CD14-positive monocyte (primary cell): ENCODE measurements at regions not wholly inside any gene's neighbourhood (a gene's known extent, or its start where the extent isn't known, plus 50 kb on each side); places are given as distances from the start of the nearest gene placed in this dataset.
"Not testable (repeated sequence)": the region's sequence is repeated elsewhere in the genome, so short reads cannot be mapped to it uniquely, and the experiment has no call there.

ENCODE experiments used
- DNase-seq, 3 donors: peaks; one replicate each; pipeline ENCODE4 v3.0.0-alpha.2; 2011 to 2022
- H2AFZ ChIP-seq: 2 replicates; pipeline ENCODE4 v1.6.0; 2012; ENCODE audit warnings: mild to moderate bottlenecking, low read depth, low read length, inconsistent platforms; ENCODE audit not compliant: insufficient read depth, poor library complexity, severe bottlenecking
- H3K27ac ChIP-seq, 2 donors: 1 replicate in 1 of 2; 2 replicates in 1 of 2; pipeline ENCODE4 v1.5.1; 2012 to 2013; ENCODE audit warnings: low read length in 2 of 2, control low read depth in 1 of 2, inconsistent platforms in 1 of 2, low read depth in 1 of 2, mild to moderate bottlenecking in 1 of 2
- H3K27me3 ChIP-seq, 2 donors: one replicate each; pipeline versions ENCODE4 v1.6.0 to v1.6.1; 2011 to 2013; ENCODE audit warnings: low read length in 2 of 2; ENCODE audit not compliant: control insufficient read depth in 2 of 2, insufficient read depth in 2 of 2
- H3K36me3 ChIP-seq, 2 donors: replicated peaks in 1 of 2; 1 replicate in 1 of 2; 2 replicates in 1 of 2; pipeline versions ENCODE4 v1.5.1 to v1.6.1; 2012 to 2013; ENCODE audit warnings: low read length in 2 of 2, control low read depth in 1 of 2, inconsistent platforms in 1 of 2, mild to moderate bottlenecking in 1 of 2; ENCODE audit not compliant: insufficient read depth in 2 of 2, control insufficient read depth in 1 of 2
- H3K4me1 ChIP-seq, 2 donors: 1 replicate in 1 of 2; 2 replicates in 1 of 2; pipeline versions ENCODE4 v1.5.1 to v1.6.1; 2012 to 2013; ENCODE audit warnings: low read length in 2 of 2, control low read depth in 1 of 2, inconsistent platforms in 1 of 2, mild to moderate bottlenecking in 1 of 2, moderate library complexity in 1 of 2; ENCODE audit not compliant: insufficient read depth in 2 of 2, control insufficient read depth in 1 of 2
- H3K4me2 ChIP-seq: replicated peaks from 2 replicates; pipeline ENCODE3; 2012; ENCODE audit warnings: low read length, moderate library complexity, mild to moderate bottlenecking; ENCODE audit not compliant: poor library complexity, severe bottlenecking; ENCODE audit errors: extremely low read depth
- H3K4me3 ChIP-seq, 3 experiments: fragments of 200-600 bp in 1 of 3; sonication (generic) in 1 of 3; replicated peaks in 1 of 3; 1 replicate in 2 of 3; 2 replicates in 1 of 3; pipeline ENCODE4 v1.5.1; 2011 to 2013; ENCODE audit warnings: low read length in 3 of 3, mild to moderate bottlenecking in 3 of 3, control low read depth in 2 of 3, low read depth in 2 of 3, inconsistent platforms in 1 of 3, moderate library complexity in 1 of 3
- H3K79me2 ChIP-seq: 2 replicates; pipeline ENCODE4 v1.6.0; 2012; ENCODE audit warnings: mild to moderate bottlenecking, control low read depth, inconsistent platforms, low read length, moderate library complexity; ENCODE audit not compliant: insufficient read depth
- H3K9ac ChIP-seq: 2 replicates; pipeline ENCODE4 v1.6.0; 2017; ENCODE audit warnings: low read length, mild to moderate bottlenecking; ENCODE audit not compliant: insufficient read depth, poor library complexity, severe bottlenecking
- H3K9me3 ChIP-seq, 2 donors: replicated peaks in 1 of 2; 1 replicate in 1 of 2; 2 replicates in 1 of 2; pipeline versions ENCODE4 v1.5.1 to v1.6.1; 2012 to 2013; ENCODE audit warnings: low read length in 2 of 2, control low read depth in 1 of 2; ENCODE audit not compliant: control insufficient read depth in 1 of 2, insufficient read depth in 1 of 2
- H4K20me1 ChIP-seq: 2 replicates; pipeline ENCODE4 v1.6.0; 2012; ENCODE audit warnings: mild to moderate bottlenecking, low read length, control low read depth, moderate library complexity; ENCODE audit not compliant: insufficient read depth
- H3K27ac Mint-ChIP-seq, 7 donors: one replicate each; pipeline ENCODE4 v1.8.0; 2020; ENCODE audit warnings: mild to moderate bottlenecking in 7 of 7, mixed read lengths in 7 of 7, moderate library complexity in 6 of 7, inconsistent platforms in 2 of 7
- H3K27me3 Mint-ChIP-seq, 3 donors: one replicate each; pipeline ENCODE4 v1.8.0; 2021 to 2022; ENCODE audit warnings: low read depth in 3 of 3, mild to moderate bottlenecking in 3 of 3, mixed read lengths in 3 of 3, moderate library complexity in 3 of 3, inconsistent platforms in 1 of 3
- H3K36me3 Mint-ChIP-seq, 2 donors: one replicate each; pipeline ENCODE4 v1.8.0; 2020; ENCODE audit warnings: mixed read lengths in 2 of 2, inconsistent platforms in 1 of 2, mild to moderate bottlenecking in 1 of 2
- H3K4me1 Mint-ChIP-seq: one replicate; pipeline ENCODE4 v1.8.0; 2020; ENCODE audit warnings: mild to moderate bottlenecking, mixed read lengths
- H3K4me3 Mint-ChIP-seq, 2 donors: one replicate each; pipeline ENCODE4 v1.8.0; 2020; ENCODE audit warnings: mild to moderate bottlenecking in 2 of 2, mixed read lengths in 2 of 2, moderate library complexity in 1 of 2
- H3K9me3 Mint-ChIP-seq, 7 donors: one replicate each; pipeline ENCODE4 v1.8.0; 2020 to 2022; ENCODE audit warnings: mixed read lengths in 7 of 7, mild to moderate bottlenecking in 6 of 7, moderate library complexity in 6 of 7, inconsistent platforms in 2 of 7
- CTCF ChIP-seq: fragments of 200-600 bp; IDR thresholded peaks from one replicate; pipeline ENCODE4 v1.8.0; 2022; ENCODE audit warnings: antibody characterized with exemption, mild to moderate bottlenecking
- WGBS: methylation state at CpG from one replicate; pipeline ENCODE4 v1.1.5; 2013; ENCODE audit warnings: missing lambda C conversion rate; ENCODE audit not compliant: insufficient coverage; 5-methylcytosine and 5-hydroxymethylcytosine counted together
- intact Hi-C, 2 donors: fragments of 100-400 bp; cut with micrococcal nuclease; formaldehyde crosslinking; loops; one replicate each; pipeline versions ENCODE4 v1.15.0 to v1.15.1; 2023

GRCh38 chr18:76708071-76708721, 114.2 kb upstream of the ZNF236 start:
- Histone ChIP-seq H3K4me3 (no peak overlapping the region), H3K9me3 (no peaks in the 10 kb centered on the region), H2AFZ (no peak overlapping the region), H3K36me3 (no peaks in the 10 kb centered on the region), H3K79me2 (no peaks in the 10 kb centered on the region), H4K20me1 (no peaks in the 10 kb centered on the region), H3K27ac (no peak overlapping the region), H3K4me1 (peaks cover 3 to 4% of the 10 kb centered on the region in 2 donors), H3K27me3 (no peaks in the 10 kb centered on the region), H3K4me2 (no peak overlapping the region), H3K9ac (no peak overlapping the region)
- no peaks in the 10 kb centered on the region for H3K36me3 Mint-ChIP-seq
- peaks cover 1 to 6% (median 4%) of the 10 kb centered on the region in 3 donors for H3K27me3 Mint-ChIP-seq
- H3K9me3 Mint-ChIP-seq = peaks cover 0 to 2% (median 0%) of the 10 kb centered on the region in 7 donors
- H3K4me3 Mint-ChIP-seq = no peak overlapping the region
- 92% methylated on average over 27 of the region's 28 CpGs for WGBS
- DNase-seq = no peak
- H3K27ac Mint-ChIP-seq = no peak overlapping the region
- no peak for TF ChIP-seq CTCF
- intact Hi-C loops = loop anchor here (2.0 kb wide), 1 partner anchor 309 kb away; no protein-coding TSS in a partner anchor
- H3K4me1 Mint-ChIP-seq = peaks cover 7% of the 10 kb centered on the region

GRCh38 chr18:76707534-76707933, 114.8 kb upstream of the ZNF236 start:
- intact Hi-C loops = no loop called here

GRCh38 chr18:76704589-76704988, 117.8 kb upstream of the ZNF236 start:
- H3K4me1 ChIP-seq, H3K27ac Mint-ChIP-seq, H3K36me3 ChIP-seq, H3K79me2 ChIP-seq, H3K4me2 ChIP-seq, H3K27me3 ChIP-seq, H3K9me3 ChIP-seq, H3K36me3 Mint-ChIP-seq, H3K27ac ChIP-seq, H3K4me3 Mint-ChIP-seq, H4K20me1 ChIP-seq, DNase-seq, H3K4me1 Mint-ChIP-seq, H3K9ac ChIP-seq, H2AFZ ChIP-seq, intact Hi-C loops, H3K9me3 Mint-ChIP-seq, H3K4me3 ChIP-seq: not testable (repeated sequence)
- no CpG with 5 or more reads among the region's 4 CpGs for WGBS
- H3K27me3 Mint-ChIP-seq = peaks cover 7 to 20% (median 11%) of the 10 kb centered on the region in 3 donors

More at GRCh38 chr18:76707534-76707933, 114.8 kb upstream of the ZNF236 start:
- Histone ChIP-seq H3K27me3 (no peaks in the 10 kb centered on the region), H4K20me1 (no peaks in the 10 kb centered on the region), H3K9me3 (no peaks in the 10 kb centered on the region), H3K27ac (no peak overlapping the region), H3K36me3 (no peaks in the 10 kb centered on the region), H2AFZ (no peak overlapping the region), H3K79me2 (no peaks in the 10 kb centered on the region), H3K4me1 (peaks cover 3 to 4% of the 10 kb centered on the region in 2 donors), H3K4me2 (no peak overlapping the region), H3K4me3 (no peak overlapping the region), H3K9ac (no peak overlapping the region)
- Mint-ChIP-seq H3K27me3 (peaks cover 3 to 12% (median 9%) of the 10 kb centered on the region in 3 donors), H3K27ac (no peak overlapping the region), H3K9me3 (peaks cover 0 to 2% (median 0%) of the 10 kb centered on the region in 7 donors), H3K4me1 (peaks cover 6% of the 10 kb centered on the region), H3K36me3 (no peaks in the 10 kb centered on the region), H3K4me3 (no peak overlapping the region)
- 98% methylated on average over 7 of the region's 7 CpGs for WGBS
- no peak for TF ChIP-seq CTCF
- no peak for DNase-seq
